HFFc6 (cell line): ENCODE measurements at regions not wholly inside any gene's neighbourhood (a gene's known extent, or its start where the extent isn't known, plus 50 kb on each side); places are given as distances from the start of the nearest gene placed in this dataset.
A peak's percentile ranks its signal among the peaks of the same experiment; 100 is the strongest.

Experiments
- DNase-seq: peaks from one replicate; pipeline ENCODE4 v3.0.0-alpha.2; 2018
- H3K27ac Mint-ChIP-seq: 2 replicates; pipeline ENCODE4 v1.8.0; 2020; ENCODE audit warnings: mild to moderate bottlenecking, mixed read lengths
- H3K27me3 Mint-ChIP-seq: 2 replicates; pipeline ENCODE4 v1.8.0; 2021; ENCODE audit warnings: mild to moderate bottlenecking, moderate library complexity, mixed read lengths; ENCODE audit not compliant: insufficient read depth
- H3K36me3 Mint-ChIP-seq: 2 replicates; pipeline ENCODE4 v1.8.0; 2021; ENCODE audit warnings: low read depth, mixed read lengths
- H3K4me1 Mint-ChIP-seq: 2 replicates; pipeline ENCODE4 v1.8.0; 2020; ENCODE audit warnings: low read depth, mixed read lengths
- H3K4me3 Mint-ChIP-seq: 2 replicates; pipeline ENCODE4 v1.8.0; 2020; ENCODE audit warnings: mild to moderate bottlenecking, moderate library complexity, mixed read lengths
- H3K9me3 Mint-ChIP-seq: 2 replicates; pipeline ENCODE4 v1.8.0; 2020; ENCODE audit warnings: mild to moderate bottlenecking, mixed read lengths
- TF ChIP-seq, protein P1 (sequence below): fragments of 200-600 bp; sonication (generic); IDR thresholded peaks from 2 replicates; pipeline ENCODE4 v1.5.0; 2021; ENCODE audit warnings: antibody characterized with exemption, mild to moderate bottlenecking

DNA sequence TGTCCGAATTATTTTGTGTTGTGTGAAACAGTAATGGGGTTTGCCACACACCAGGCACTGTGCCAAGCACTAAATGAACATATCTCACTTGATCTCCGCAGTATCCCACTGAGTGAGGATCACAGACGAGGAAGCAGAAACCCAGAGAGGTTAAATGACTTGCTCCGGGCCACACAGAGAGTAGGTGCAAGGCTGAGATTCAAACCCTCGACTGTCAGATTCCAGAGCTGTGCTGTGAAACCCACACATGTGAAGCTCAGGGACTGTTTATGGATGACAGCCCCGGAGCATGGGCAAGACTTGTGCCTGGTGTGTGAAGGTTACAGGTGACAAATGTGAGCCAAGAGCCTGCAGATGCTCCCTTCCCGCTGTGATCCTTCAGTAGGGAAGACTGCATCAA lies 87.8 kb upstream of the SIRPA start:
- Mint-ChIP-seq H3K27ac (no peak overlapping the region), H3K9me3 (no peaks in the 10 kb centered on the region), H3K4me3 (no peak overlapping the region), H3K27me3 (peaks cover 2% of the 10 kb centered on the region), H3K36me3 (no peaks in the 10 kb centered on the region), H3K4me1 (peaks cover 62% of the 10 kb centered on the region)
- no peak for DNase-seq
- TF ChIP-seq, protein P1, sequence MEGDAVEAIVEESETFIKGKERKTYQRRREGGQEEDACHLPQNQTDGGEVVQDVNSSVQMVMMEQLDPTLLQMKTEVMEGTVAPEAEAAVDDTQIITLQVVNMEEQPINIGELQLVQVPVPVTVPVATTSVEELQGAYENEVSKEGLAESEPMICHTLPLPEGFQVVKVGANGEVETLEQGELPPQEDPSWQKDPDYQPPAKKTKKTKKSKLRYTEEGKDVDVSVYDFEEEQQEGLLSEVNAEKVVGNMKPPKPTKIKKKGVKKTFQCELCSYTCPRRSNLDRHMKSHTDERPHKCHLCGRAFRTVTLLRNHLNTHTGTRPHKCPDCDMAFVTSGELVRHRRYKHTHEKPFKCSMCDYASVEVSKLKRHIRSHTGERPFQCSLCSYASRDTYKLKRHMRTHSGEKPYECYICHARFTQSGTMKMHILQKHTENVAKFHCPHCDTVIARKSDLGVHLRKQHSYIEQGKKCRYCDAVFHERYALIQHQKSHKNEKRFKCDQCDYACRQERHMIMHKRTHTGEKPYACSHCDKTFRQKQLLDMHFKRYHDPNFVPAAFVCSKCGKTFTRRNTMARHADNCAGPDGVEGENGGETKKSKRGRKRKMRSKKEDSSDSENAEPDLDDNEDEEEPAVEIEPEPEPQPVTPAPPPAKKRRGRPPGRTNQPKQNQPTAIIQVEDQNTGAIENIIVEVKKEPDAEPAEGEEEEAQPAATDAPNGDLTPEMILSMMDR: no peak

DNA sequence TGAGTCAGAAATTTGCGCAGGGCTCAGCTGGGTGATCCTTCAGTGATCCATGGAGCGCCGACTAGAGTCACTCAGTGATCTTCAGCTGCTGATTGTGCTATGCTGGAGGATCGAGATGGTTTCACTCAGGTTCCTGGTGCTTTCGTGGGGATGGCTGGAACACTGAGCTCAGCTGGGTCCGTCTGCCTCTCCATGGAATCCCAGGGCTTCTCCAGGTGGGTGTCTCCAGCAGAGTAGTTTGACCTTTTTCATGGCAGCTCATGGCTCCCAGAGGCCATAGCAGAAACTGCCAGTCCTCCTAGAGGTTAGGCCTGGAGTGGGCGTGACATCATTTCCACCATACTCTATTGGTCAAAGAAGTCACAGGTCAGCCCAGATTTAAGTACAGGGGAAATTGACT lies 88.8 kb upstream of the SIRPA start:
- H3K27ac Mint-ChIP-seq: no peak overlapping the region
- H3K4me1 Mint-ChIP-seq: peaks cover 61% of the 10 kb centered on the region
- H3K36me3 Mint-ChIP-seq: no peaks in the 10 kb centered on the region
- no peaks in the 10 kb centered on the region for H3K9me3 Mint-ChIP-seq
- H3K4me3 Mint-ChIP-seq: no peak overlapping the region
- TF ChIP-seq, protein P1: no peak
- peaks cover 5% of the 10 kb centered on the region for H3K27me3 Mint-ChIP-seq
- DNase-seq: no peak

DNA sequence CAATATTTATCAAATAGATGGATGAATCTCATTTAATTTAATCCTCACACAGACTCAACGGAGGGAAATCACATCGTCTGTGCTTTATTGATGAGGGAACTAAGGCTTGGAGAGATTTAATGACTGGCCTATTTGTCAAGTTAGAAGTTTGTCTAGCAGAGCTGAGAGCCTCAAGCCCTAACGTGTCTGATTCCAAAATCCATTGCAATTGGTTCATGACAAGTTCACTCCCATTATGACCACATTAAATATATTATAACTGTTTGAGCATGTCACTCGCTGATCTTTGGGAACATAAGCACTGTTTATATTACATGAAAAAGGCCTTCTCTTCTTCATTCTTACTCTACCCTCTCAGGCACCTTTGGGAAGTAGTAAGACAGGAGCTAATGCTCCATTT lies 89.4 kb upstream of the SIRPA start:
- no peaks in the 10 kb centered on the region for H3K9me3 Mint-ChIP-seq
- H3K36me3 Mint-ChIP-seq: no peaks in the 10 kb centered on the region
- H3K27me3 Mint-ChIP-seq: peaks cover 5% of the 10 kb centered on the region
- no peak overlapping the region for H3K27ac Mint-ChIP-seq
- TF ChIP-seq, protein P1: no peak
- no peak for DNase-seq
- no peak overlapping the region for H3K4me3 Mint-ChIP-seq
- peaks cover 54% of the 10 kb centered on the region for H3K4me1 Mint-ChIP-seq

DNA sequence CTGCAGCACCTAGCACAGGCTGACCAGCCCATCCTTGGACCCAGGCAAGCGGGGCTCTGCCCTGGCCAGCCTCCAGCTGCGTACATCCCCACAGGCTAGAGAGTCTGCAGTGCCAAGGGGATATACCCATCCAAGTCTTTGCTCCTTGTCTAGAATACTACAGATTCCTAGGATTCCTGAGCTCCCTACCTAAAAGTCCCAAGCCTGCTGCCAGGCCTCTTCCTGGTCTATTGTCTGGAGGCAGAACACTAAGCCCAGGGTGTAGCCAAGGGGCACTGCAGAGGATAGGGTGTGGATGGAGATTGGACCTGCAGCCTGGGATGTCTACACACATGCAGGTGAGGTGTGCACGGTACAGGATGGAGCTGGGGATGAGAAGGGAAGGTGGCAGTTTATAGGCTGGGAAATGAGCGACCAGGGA lies 90.0 kb upstream of the SIRPA start:
- TF ChIP-seq, protein P1: no peak
- H3K27ac Mint-ChIP-seq: no peak overlapping the region
- H3K36me3 Mint-ChIP-seq: no peaks in the 10 kb centered on the region
- no peak for DNase-seq
- H3K27me3 Mint-ChIP-seq: peaks cover 8% of the 10 kb centered on the region
- H3K4me3 Mint-ChIP-seq: no peak overlapping the region
- H3K9me3 Mint-ChIP-seq: no peaks in the 10 kb centered on the region
- H3K4me1 Mint-ChIP-seq: peaks cover 48% of the 10 kb centered on the region

DNA sequence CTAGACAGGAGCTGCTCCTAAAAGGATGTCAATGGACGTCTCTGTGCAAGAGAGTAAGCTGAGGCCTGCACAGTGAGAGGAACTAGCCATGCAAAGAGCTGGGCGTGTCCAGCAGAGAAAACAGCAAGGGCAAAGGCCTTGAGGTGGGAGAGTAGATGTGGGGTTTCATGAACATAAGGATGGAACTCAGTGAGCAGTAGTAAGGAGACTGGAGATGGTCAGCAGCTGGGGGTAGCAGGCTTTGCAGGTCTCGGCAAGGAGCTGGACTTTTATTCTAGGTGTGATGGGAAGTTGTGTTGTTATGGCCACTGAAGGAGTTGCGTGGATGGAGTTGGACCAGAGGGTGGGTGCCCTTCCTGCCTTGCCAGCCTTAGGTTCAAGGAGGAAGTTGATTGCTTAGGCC lies 90.7 kb upstream of the SIRPA start:
- DNase-seq: no peak
- Mint-ChIP-seq H3K27ac (no peak overlapping the region), H3K9me3 (no peaks in the 10 kb centered on the region), H3K4me3 (no peak overlapping the region), H3K4me1 (peaks cover 42% of the 10 kb centered on the region), H3K36me3 (no peaks in the 10 kb centered on the region), H3K27me3 (peaks cover 12% of the 10 kb centered on the region; the same call in 1 of the 2 replicates)
- TF ChIP-seq, protein P1: no peak

DNA sequence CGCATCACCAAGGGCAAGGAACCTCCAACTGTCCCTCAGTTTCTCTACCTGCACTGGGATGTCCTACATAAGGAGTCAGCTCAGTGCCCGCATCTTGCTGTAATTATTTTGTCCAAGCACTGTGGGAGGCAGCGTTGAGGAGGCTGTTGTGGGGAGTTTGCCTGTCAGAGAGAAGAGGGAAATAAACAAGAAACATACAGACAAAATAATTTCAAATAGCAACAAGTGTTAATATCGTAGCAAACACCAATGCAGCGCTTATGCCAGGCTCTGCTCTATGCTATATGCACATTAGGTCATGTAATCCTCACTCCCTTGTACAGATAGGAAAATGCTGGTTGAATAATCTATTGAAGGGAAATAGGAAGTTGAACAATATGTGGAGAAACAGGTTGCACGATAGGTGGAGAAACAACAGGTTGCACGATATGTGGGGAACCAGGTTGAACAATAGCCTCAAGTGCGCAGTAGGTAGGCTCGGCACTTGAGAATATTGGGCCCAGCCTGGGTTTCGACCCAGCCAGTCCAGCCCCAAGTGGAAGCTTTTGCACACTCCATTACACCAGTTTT lies 91.2 kb upstream of the SIRPA start:
- H3K27ac Mint-ChIP-seq: no peak overlapping the region; the same call in 1 of the 2 replicates
- H3K4me3 Mint-ChIP-seq: peak overlapping the region; percentile 56
- TF ChIP-seq, protein P1: no peak
- no peaks in the 10 kb centered on the region for H3K9me3 Mint-ChIP-seq
- H3K4me1 Mint-ChIP-seq: peaks cover 36% of the 10 kb centered on the region
- no peak for DNase-seq
- H3K36me3 Mint-ChIP-seq: no peaks in the 10 kb centered on the region
- peaks cover 15% of the 10 kb centered on the region for H3K27me3 Mint-ChIP-seq
